GM23338 (cell line): ENCODE measurements at regions not wholly inside any gene's neighbourhood (a gene's known extent, or its start where the extent isn't known, plus 50 kb on each side); places are given as distances from the start of the nearest gene placed in this dataset.

Experiments used
- ATAC-seq: fragments of 200-7000 bp; cut with Tn5 transposase; 3 replicates; pipeline ENCODE4 v1.9.1; 2020
- DNase-seq: peaks from one replicate; pipeline ENCODE4 v3.0.0-alpha.2; 2015; ENCODE audit warnings: low spot score
- H2AFZ ChIP-seq: fragments of 200-600 bp; sonication (generic); 2 replicates; pipeline ENCODE4 v1.8.0; 2016; ENCODE audit warnings: antibody characterized with exemption, mild to moderate bottlenecking, moderate library complexity
- H3F3A ChIP-seq: fragments of 200-600 bp; sonication (generic); replicated peaks from 2 replicates; pipeline ENCODE4 v1.8.0; 2017; ENCODE audit warnings: antibody characterized with exemption, mixed run types, low read depth
- H3K27ac ChIP-seq: fragments of 200-600 bp; sonication (generic); 2 replicates; pipeline ENCODE4 v1.6.1; 2016; ENCODE audit warnings: low read depth
- H3K27me3 ChIP-seq: fragments of 200-600 bp; sonication (generic); 2 replicates; pipeline ENCODE4 v1.8.0; 2016; ENCODE audit warnings: mild to moderate bottlenecking, mixed run types, moderate library complexity; ENCODE audit not compliant: insufficient read depth
- H3K36me3 ChIP-seq: fragments of 200-600 bp; sonication (generic); 2 replicates; pipeline ENCODE4 v1.8.0; 2016; ENCODE audit warnings: mild to moderate bottlenecking; ENCODE audit not compliant: insufficient read depth
- H3K4me1 ChIP-seq: fragments of 200-600 bp; sonication (generic); 2 replicates; pipeline ENCODE4 v1.8.0; 2016; ENCODE audit warnings: mild to moderate bottlenecking, moderate library complexity; ENCODE audit not compliant: insufficient read depth
- H3K4me2 ChIP-seq: fragments of 200-600 bp; sonication (generic); 2 replicates; pipeline ENCODE4 v1.7.1; 2017; ENCODE audit warnings: mixed run types
- H3K4me3 ChIP-seq: fragments of 200-600 bp; sonication (generic); 2 replicates; pipeline ENCODE4 v1.6.1; 2016; ENCODE audit warnings: mixed run types
- H3K79me2 ChIP-seq: fragments of 200-600 bp; sonication (generic); replicated peaks from 2 replicates; pipeline ENCODE4 v1.8.0; 2017; ENCODE audit warnings: mild to moderate bottlenecking; ENCODE audit not compliant: insufficient read depth
- H3K9me2 ChIP-seq: fragments of 200-600 bp; sonication (generic); 2 replicates; pipeline ENCODE4 v1.8.0; 2017; ENCODE audit not compliant: insufficient read depth
- H4K20me1 ChIP-seq: fragments of 200-600 bp; sonication (generic); replicated peaks from 2 replicates; pipeline ENCODE4 v1.8.0; 2017; ENCODE audit warnings: mild to moderate bottlenecking; ENCODE audit not compliant: insufficient read depth
- H3K27ac Mint-ChIP-seq: 2 replicates; pipeline ENCODE4 v1.8.0; 2020; ENCODE audit warnings: inconsistent platforms, mild to moderate bottlenecking, moderate library complexity, mixed read lengths
- H3K27me3 Mint-ChIP-seq: 3 replicates; pipeline ENCODE4 v1.8.0; 2022; ENCODE audit warnings: low read depth, mild to moderate bottlenecking, moderate library complexity, mixed read lengths, inconsistent platforms; ENCODE audit not compliant: insufficient read depth, poor library complexity
- H3K36me3 Mint-ChIP-seq: 3 replicates; pipeline ENCODE4 v1.8.0; 2021; ENCODE audit warnings: low read depth, mild to moderate bottlenecking, inconsistent platforms, moderate library complexity, mixed read lengths
- H3K4me1 Mint-ChIP-seq: 3 replicates; pipeline ENCODE4 v1.8.0; 2020; ENCODE audit warnings: mild to moderate bottlenecking, inconsistent platforms, mixed read lengths
- H3K4me3 Mint-ChIP-seq: 3 replicates; pipeline ENCODE4 v1.8.0; 2021; ENCODE audit warnings: moderate library complexity, mild to moderate bottlenecking, inconsistent platforms, mixed read lengths
- H3K9me3 Mint-ChIP-seq: 3 replicates; pipeline ENCODE4 v1.8.0; 2020; ENCODE audit warnings: moderate library complexity, mild to moderate bottlenecking, inconsistent platforms, mixed read lengths
- CREB1 ChIP-seq: fragments of 250-450 bp; sonication (Bioruptor Pico); IDR thresholded peaks from 2 replicates; pipeline ENCODE4 v1.5.0; 2020; ENCODE audit warnings: low read depth, mild to moderate bottlenecking, moderate library complexity
- CTCF ChIP-seq, 2 experiments: fragments of 200-600 bp in 1 of 2; sonication (generic) in 1 of 2; conservative IDR thresholded peaks; 2 replicates each; pipeline versions ENCODE4 v1.5.1 to v1.6.1; 2016 to 2017; ENCODE audit warnings: antibody characterized with exemption in 2 of 2, low read depth in 2 of 2, mild to moderate bottlenecking in 2 of 2, moderate library complexity in 1 of 2
- EZH2 ChIP-seq: fragments of 200-600 bp; sonication (generic); IDR thresholded peaks from one replicate; pipeline ENCODE4 v1.8.0; 2017; ENCODE audit warnings: antibody characterized with exemption, mild to moderate bottlenecking, low read depth; ENCODE audit not compliant: unreplicated experiment
- JUNB ChIP-seq: IDR thresholded peaks from one replicate; pipeline ENCODE4 v1.6.1; 2016; ENCODE audit warnings: antibody characterized with exemption; ENCODE audit not compliant: unreplicated experiment
- POLR2AphosphoS5 ChIP-seq: IDR thresholded peaks from 2 replicates; pipeline ENCODE4 v1.6.1; 2016; ENCODE audit warnings: antibody characterized with exemption, low read depth
- TF ChIP-seq, protein P1 (sequence below): fragments of 250-450 bp; sonication (Bioruptor Pico); IDR thresholded peaks from 2 replicates; pipeline ENCODE4 v1.5.0; 2020; ENCODE audit warnings: mild to moderate bottlenecking, moderate library complexity

DNA sequence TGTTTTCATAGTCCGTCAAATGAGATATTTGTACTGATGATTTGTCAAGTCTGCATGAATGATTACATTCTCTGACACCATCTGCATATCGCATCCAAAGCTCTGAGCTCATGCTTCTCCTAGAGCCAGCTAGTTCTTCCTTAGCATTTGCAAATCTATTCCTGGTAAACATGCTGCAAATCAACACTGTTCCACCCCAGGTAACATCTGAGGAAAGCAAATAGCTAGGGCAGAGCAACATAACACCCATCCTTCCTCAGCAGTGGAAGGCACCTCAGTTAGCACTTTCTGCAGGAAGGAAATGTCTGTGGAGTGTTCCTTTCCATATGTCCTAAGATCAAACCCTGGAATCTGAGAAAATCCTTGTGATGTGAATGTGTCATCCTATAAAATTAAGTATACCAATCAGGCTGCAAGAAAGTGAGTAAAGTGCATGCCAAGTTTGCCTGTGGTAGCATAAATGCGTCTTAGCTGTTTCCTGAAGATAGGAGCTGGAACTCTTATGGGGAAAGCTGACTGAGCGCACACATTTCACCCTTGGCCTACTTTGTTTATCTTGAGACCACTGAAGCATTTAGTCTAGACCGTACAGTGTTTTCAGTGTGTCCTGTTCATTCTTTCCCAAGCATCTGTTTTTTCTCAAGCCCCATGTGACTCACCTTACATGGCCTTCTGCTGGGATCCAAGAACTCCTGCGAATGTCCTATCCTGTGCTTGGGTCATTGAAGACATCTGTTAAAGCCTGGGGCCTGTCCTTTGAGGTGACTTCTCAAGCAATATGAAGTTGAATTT, 50.9 kb upstream of the STARD4 start:
- peaks cover 1% of the 10 kb centered on the region for H3K27me3 Mint-ChIP-seq
- no peaks in the 10 kb centered on the region for H3K36me3 Mint-ChIP-seq
- no peak overlapping the region for H3K4me3 Mint-ChIP-seq
- peaks cover 4% of the 10 kb centered on the region; the same call in 1 of the 2 replicates for H3K4me1 ChIP-seq
- H3K9me2 ChIP-seq: peaks cover 9% of the 10 kb centered on the region; the same call in 1 of the 2 replicates
- no peak for ATAC-seq
- no peaks in the 10 kb centered on the region for H3K79me2 ChIP-seq
- DNase-seq: no peak
- no peak overlapping the region for H3K4me3 ChIP-seq
- H2AFZ ChIP-seq: no peak overlapping the region
- H3F3A ChIP-seq: no peaks in the 10 kb centered on the region
- H3K27me3 ChIP-seq: no peaks in the 10 kb centered on the region
- H3K36me3 ChIP-seq: no peaks in the 10 kb centered on the region
- H3K9me3 Mint-ChIP-seq: peaks cover 6% of the 10 kb centered on the region; the same call in 2 of the 3 replicates
- H3K27ac ChIP-seq: no peak overlapping the region
- H3K4me1 Mint-ChIP-seq: peaks cover 7% of the 10 kb centered on the region
- no peak overlapping the region for H3K4me2 ChIP-seq
- TF ChIP-seq JUNB: no peak
- TF ChIP-seq POLR2AphosphoS5: no peak
- no peak for TF ChIP-seq EZH2
- no peak for TF ChIP-seq CREB1
- no peak for TF ChIP-seq CTCF (conservative IDR thresholded peaks at IDR 0.05; ENCODE audit: low read depth in 2 of 2)
- TF ChIP-seq, protein P1, sequence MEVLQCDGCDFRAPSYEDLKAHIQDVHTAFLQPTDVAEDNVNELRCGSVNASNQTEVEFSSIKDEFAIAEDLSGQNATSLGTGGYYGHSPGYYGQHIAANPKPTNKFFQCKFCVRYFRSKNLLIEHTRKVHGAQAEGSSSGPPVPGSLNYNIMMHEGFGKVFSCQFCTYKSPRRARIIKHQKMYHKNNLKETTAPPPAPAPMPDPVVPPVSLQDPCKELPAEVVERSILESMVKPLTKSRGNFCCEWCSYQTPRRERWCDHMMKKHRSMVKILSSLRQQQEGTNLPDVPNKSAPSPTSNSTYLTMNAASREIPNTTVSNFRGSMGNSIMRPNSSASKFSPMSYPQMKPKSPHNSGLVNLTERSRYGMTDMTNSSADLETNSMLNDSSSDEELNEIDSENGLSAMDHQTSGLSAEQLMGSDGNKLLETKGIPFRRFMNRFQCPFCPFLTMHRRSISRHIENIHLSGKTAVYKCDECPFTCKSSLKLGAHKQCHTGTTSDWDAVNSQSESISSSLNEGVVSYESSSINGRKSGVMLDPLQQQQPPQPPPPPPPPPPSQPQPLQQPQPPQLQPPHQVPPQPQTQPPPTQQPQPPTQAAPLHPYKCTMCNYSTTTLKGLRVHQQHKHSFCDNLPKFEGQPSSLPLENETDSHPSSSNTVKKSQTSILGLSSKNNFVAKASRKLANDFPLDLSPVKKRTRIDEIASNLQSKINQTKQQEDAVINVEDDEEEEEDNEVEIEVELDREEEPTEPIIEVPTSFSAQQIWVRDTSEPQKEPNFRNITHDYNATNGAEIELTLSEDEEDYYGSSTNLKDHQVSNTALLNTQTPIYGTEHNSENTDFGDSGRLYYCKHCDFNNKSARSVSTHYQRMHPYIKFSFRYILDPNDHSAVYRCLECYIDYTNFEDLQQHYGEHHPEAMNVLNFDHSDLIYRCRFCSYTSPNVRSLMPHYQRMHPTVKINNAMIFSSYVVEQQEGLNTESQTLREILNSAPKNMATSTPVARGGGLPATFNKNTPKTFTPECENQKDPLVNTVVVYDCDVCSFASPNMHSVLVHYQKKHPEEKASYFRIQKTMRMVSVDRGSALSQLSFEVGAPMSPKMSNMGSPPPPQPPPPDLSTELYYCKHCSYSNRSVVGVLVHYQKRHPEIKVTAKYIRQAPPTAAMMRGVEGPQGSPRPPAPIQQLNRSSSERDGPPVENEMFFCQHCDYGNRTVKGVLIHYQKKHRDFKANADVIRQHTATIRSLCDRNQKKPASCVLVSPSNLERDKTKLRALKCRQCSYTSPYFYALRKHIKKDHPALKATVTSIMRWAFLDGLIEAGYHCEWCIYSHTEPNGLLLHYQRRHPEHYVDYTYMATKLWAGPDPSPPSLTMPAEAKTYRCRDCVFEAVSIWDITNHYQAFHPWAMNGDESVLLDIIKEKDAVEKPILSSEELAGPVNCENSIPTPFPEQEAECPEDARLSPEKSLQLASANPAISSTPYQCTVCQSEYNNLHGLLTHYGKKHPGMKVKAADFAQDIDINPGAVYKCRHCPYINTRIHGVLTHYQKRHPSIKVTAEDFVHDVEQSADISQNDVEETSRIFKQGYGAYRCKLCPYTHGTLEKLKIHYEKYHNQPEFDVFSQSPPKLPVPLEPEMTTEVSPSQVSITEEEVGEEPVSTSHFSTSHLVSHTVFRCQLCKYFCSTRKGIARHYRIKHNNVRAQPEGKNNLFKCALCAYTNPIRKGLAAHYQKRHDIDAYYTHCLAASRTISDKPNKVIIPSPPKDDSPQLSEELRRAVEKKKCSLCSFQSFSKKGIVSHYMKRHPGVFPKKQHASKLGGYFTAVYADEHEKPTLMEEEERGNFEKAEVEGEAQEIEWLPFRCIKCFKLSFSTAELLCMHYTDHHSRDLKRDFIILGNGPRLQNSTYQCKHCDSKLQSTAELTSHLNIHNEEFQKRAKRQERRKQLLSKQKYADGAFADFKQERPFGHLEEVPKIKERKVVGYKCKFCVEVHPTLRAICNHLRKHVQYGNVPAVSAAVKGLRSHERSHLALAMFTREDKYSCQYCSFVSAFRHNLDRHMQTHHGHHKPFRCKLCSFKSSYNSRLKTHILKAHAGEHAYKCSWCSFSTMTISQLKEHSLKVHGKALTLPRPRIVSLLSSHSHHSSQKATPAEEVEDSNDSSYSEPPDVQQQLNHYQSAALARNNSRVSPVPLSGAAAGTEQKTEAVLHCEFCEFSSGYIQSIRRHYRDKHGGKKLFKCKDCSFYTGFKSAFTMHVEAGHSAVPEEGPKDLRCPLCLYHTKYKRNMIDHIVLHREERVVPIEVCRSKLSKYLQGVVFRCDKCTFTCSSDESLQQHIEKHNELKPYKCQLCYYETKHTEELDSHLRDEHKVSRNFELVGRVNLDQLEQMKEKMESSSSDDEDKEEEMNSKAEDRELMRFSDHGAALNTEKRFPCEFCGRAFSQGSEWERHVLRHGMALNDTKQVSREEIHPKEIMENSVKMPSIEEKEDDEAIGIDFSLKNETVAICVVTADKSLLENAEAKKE: no peak
- H4K20me1 ChIP-seq: no peaks in the 10 kb centered on the region
- no peak overlapping the region for H3K27ac Mint-ChIP-seq
